Activated CD4-positive, CD25-positive, alpha-beta regulatory T cell treated with anti-CD3 and anti-CD28 coated beads, Interleukin-2, amount 50 U/mL, for 72 hours (primary cell): ENCODE measurements at regions not wholly inside any gene's neighbourhood (a gene's known extent, or its start where the extent isn't known, plus 50 kb on each side); places are given as distances from the start of the nearest gene placed in this dataset.

ENCODE experiments used
- DNase-seq: peaks from one replicate; pipeline ENCODE4 v3.0.0; 2021

GRCh38 chr1:185645162-185645640, 89.0 kb upstream of the HMCN1 start:
- DNase-seq: no peak

- no peak for DNase-seq
Observed at GRCh38 chr1:185644531-185644930, 89.7 kb upstream of the HMCN1 start.

GRCh38 chr1:185636848-185637247, 97.3 kb upstream of the HMCN1 start:
- no peak for DNase-seq

- no peak for DNase-seq
Observed at GRCh38 chr1:185634704-185635103, 99.5 kb upstream of the HMCN1 start.

- DNase-seq: no peak
Observed at GRCh38 chr1:185632659-185633423, 101.3 kb upstream of the HMCN1 start.

- no peak for DNase-seq
Observed at GRCh38 chr1:185631843-185632242, 102.3 kb upstream of the HMCN1 start.

- no peak for DNase-seq
Observed at GRCh38 chr1:185627761-185628501, 106.3 kb upstream of the HMCN1 start.

- DNase-seq: no peak
Observed at GRCh38 chr1:185627171-185627570, 107.0 kb upstream of the HMCN1 start.

GRCh38 chr1:185626344-185626743, 107.8 kb upstream of the HMCN1 start:
- no peak for DNase-seq

GRCh38 chr1:185610954-185611353, 123.2 kb upstream of the HMCN1 start:
- no peak for DNase-seq

- no peak for DNase-seq
Observed at GRCh38 chr1:185608177-185608576, 126.0 kb upstream of the HMCN1 start.

GRCh38 chr1:185603158-185603557, 131.0 kb upstream of the HMCN1 start:
- no peak for DNase-seq

- DNase-seq: no peak
Observed at GRCh38 chr1:185601189-185601588, 133.0 kb upstream of the HMCN1 start.

- DNase-seq: no peak
Observed at GRCh38 chr1:185600641-185601040, 133.6 kb upstream of the HMCN1 start.

GRCh38 chr1:185598332-185598731, 135.9 kb upstream of the HMCN1 start:
- DNase-seq: no peak

GRCh38 chr1:185595835-185596667, 138.1 kb upstream of the HMCN1 start:
- peak; percentile 36 for DNase-seq

- no peak for DNase-seq
Observed at GRCh38 chr1:185594786-185595410, 139.3 kb upstream of the HMCN1 start.

GRCh38 chr1:185593271-185593670, 140.9 kb upstream of the HMCN1 start:
- no peak for DNase-seq

GRCh38 chr1:185585770-185586169, 148.4 kb upstream of the HMCN1 start:
- DNase-seq: no peak

GRCh38 chr1:185581961-185582725, 152.0 kb upstream of the HMCN1 start:
- DNase-seq: no peak

GRCh38 chr1:185581020-185581419, 153.2 kb upstream of the HMCN1 start:
- DNase-seq: no peak

GRCh38 chr1:185578293-185578692, 155.9 kb upstream of the HMCN1 start:
- no peak for DNase-seq
